IMR-90 (cell line): ENCODE measurements at regions not wholly inside any gene's neighbourhood (a gene's known extent, or its start where the extent isn't known, plus 50 kb on each side); places are given as distances from the start of the nearest gene placed in this dataset.

Experiments
- ATAC-seq: fragments of 200-7000 bp; cut with Tn5 transposase; 2 replicates; pipeline ENCODE4 v1.9.1; 2020; ENCODE audit warnings: low read depth, mild to moderate bottlenecking, moderate library complexity
- BruUV-seq: library from RNA; stranded (reverse); fragments of 400-500 nt; replicated peaks from 2 replicates; lab custom pipeline; 2021; lab: Mats Ljungman, UMichigan
- CTCF ChIA-PET: fragments of 300-600 bp; formaldehyde crosslinking; extraction: SDS; loops from one replicate; lab custom pipeline; 2021; ENCODE audit warnings: antibody characterized with exemption; lab: Yijun Ruan, JAX
- POLR2A ChIA-PET: fragments of 300-600 bp; sonication (Branson Sonifier 250); formaldehyde crosslinking; loops from one replicate; lab custom pipeline; 2022; ENCODE audit warnings: antibody characterized with exemption; ENCODE audit not compliant: unreplicated experiment; lab: Charles Lee
- DNase-seq: peaks from one replicate; pipeline ENCODE4 v3.0.0; 2013
- H2AFZ ChIP-seq: replicated peaks from 2 replicates; pipeline ENCODE3; 2013; ENCODE audit warnings: low read length, mild to moderate bottlenecking; ENCODE audit not compliant: poor library complexity
- H2AK5ac ChIP-seq: 2 replicates; pipeline ENCODE4 v1.6.1; 2013; ENCODE audit warnings: low read depth, low read length, inconsistent platforms
- H2AK9ac ChIP-seq: replicated peaks from 2 replicates; pipeline ENCODE3; 2013; ENCODE audit warnings: mild to moderate bottlenecking, low read depth, low read length, moderate library complexity; ENCODE audit not compliant: poor library complexity
- H2BK120ac ChIP-seq: 2 replicates; pipeline ENCODE4 v1.6.1; 2013; ENCODE audit warnings: low read depth, low read length, inconsistent platforms
- H2BK15ac ChIP-seq: 3 replicates; pipeline ENCODE4 v1.6.1; 2013; ENCODE audit warnings: low read depth, low read length, inconsistent platforms
- H2BK20ac ChIP-seq: 2 replicates; pipeline ENCODE4 v1.6.1; 2013; ENCODE audit warnings: low read depth, mild to moderate bottlenecking, inconsistent platforms, low read length, moderate library complexity
- H2BK5ac ChIP-seq: 2 replicates; pipeline ENCODE4 v1.6.1; 2013; ENCODE audit warnings: mild to moderate bottlenecking, low read depth, low read length, inconsistent platforms; ENCODE audit not compliant: poor library complexity, severe bottlenecking
- H3K14ac ChIP-seq: replicated peaks from 2 replicates; pipeline ENCODE4 v1.6.1; 2013; ENCODE audit warnings: low read depth, low read length, inconsistent platforms
- H3K18ac ChIP-seq: 2 replicates; pipeline ENCODE4 v1.6.1; 2013; ENCODE audit warnings: low read depth, low read length, control low read depth
- H3K23ac ChIP-seq: 2 replicates; pipeline ENCODE4 v1.6.1; 2013; ENCODE audit warnings: low read depth, low read length, inconsistent platforms
- H3K27ac ChIP-seq: 2 replicates; pipeline ENCODE4 v1.5.1; 2013; ENCODE audit warnings: mild to moderate bottlenecking, control low read depth, low read length; ENCODE audit not compliant: insufficient read depth
- H3K27me3 ChIP-seq: 2 replicates; pipeline ENCODE4 v1.6.1; 2013; ENCODE audit warnings: low read length; ENCODE audit not compliant: control insufficient read depth, insufficient read depth
- H3K36me3 ChIP-seq: 2 replicates; pipeline ENCODE4 v1.6.1; 2013; ENCODE audit warnings: low read length, mixed read lengths; ENCODE audit not compliant: control insufficient read depth, insufficient read depth
- H3K4ac ChIP-seq: 2 replicates; pipeline ENCODE4 v1.6.1; 2013; ENCODE audit warnings: low read depth, low read length, inconsistent platforms
- H3K4me1 ChIP-seq: 2 replicates; pipeline ENCODE4 v1.6.1; 2013; ENCODE audit warnings: low read length, mixed read lengths; ENCODE audit not compliant: control insufficient read depth, insufficient read depth
- H3K4me2 ChIP-seq: 2 replicates; pipeline ENCODE4 v1.6.1; 2013; ENCODE audit warnings: low read depth, mild to moderate bottlenecking, control low read depth, low read length, moderate library complexity
- H3K4me3 ChIP-seq: 2 replicates; pipeline ENCODE4 v1.5.1; 2013; ENCODE audit warnings: low read depth, mild to moderate bottlenecking, control low read depth, low read length, moderate library complexity; ENCODE audit not compliant: insufficient read depth
- H3K56ac ChIP-seq: 2 replicates; pipeline ENCODE4 v1.6.1; 2013; ENCODE audit warnings: low read length, inconsistent platforms; ENCODE audit not compliant: insufficient read depth; ENCODE audit errors: extremely low read depth
- H3K79me1 ChIP-seq, 2 experiments: 2 replicates each; pipeline ENCODE4 v1.6.1; 2013; ENCODE audit warnings: low read length in 2 of 2, inconsistent platforms in 1 of 2, low read depth in 1 of 2
- H3K9ac ChIP-seq: 2 replicates; pipeline ENCODE4 v1.6.1; 2013; ENCODE audit warnings: low read depth, low read length, control low read depth
- H3K9me1 ChIP-seq: 2 replicates; pipeline ENCODE4 v1.6.1; 2013; ENCODE audit warnings: low read length, inconsistent platforms; ENCODE audit not compliant: insufficient read depth
- H3K9me3 ChIP-seq: 2 replicates; pipeline ENCODE4 v1.6.1; 2013; ENCODE audit warnings: low read length; ENCODE audit not compliant: control insufficient read depth, insufficient read depth
- H4K20me1 ChIP-seq: 2 replicates; pipeline ENCODE4 v1.6.1; 2013; ENCODE audit warnings: low read length, inconsistent platforms; ENCODE audit not compliant: insufficient read depth
- H4K5ac ChIP-seq: 2 replicates; pipeline ENCODE4 v1.6.1; 2013; ENCODE audit warnings: mild to moderate bottlenecking, low read depth, low read length, control low read depth
- H4K8ac ChIP-seq, 2 experiments: 2 replicates each; pipeline ENCODE4 v1.6.1; 2013; ENCODE audit warnings: low read depth in 2 of 2, low read length in 2 of 2, control low read depth in 1 of 2, inconsistent platforms in 1 of 2
- H4K91ac ChIP-seq: 2 replicates; pipeline ENCODE4 v1.6.1; 2013; ENCODE audit warnings: low read depth, low read length, inconsistent platforms; ENCODE audit not compliant: insufficient read depth
- BHLHE40 ChIP-seq: fragments of 150-350 bp; IDR thresholded peaks from 2 replicates; pipeline ENCODE4 v1.6.1; 2016; ENCODE audit warnings: mild to moderate bottlenecking, low read depth, low read length
- ELK1 ChIP-seq: fragments of 150-350 bp; IDR thresholded peaks from 2 replicates; pipeline ENCODE4 v1.6.1; 2016; ENCODE audit warnings: low read depth, mild to moderate bottlenecking, low read length, moderate library complexity, borderline replicate concordance
- MAFK ChIP-seq: IDR thresholded peaks from 2 replicates; pipeline ENCODE4 v1.6.1; 2012; ENCODE audit warnings: low read depth, low read length, improper control_type of control experiment
- MXI1 ChIP-seq: IDR thresholded peaks from 2 replicates; pipeline ENCODE4 v1.6.1; 2012; ENCODE audit warnings: low read depth, mild to moderate bottlenecking, low read length, moderate library complexity, borderline replicate concordance
- RCOR1 ChIP-seq: IDR thresholded peaks from 2 replicates; pipeline ENCODE4 v1.6.1; 2012; ENCODE audit warnings: mild to moderate bottlenecking, low read length, improper control_type of control experiment; ENCODE audit not compliant: insufficient replicate concordance
- SMC3 ChIP-seq: fragments of 150-350 bp; IDR thresholded peaks from 2 replicates; pipeline ENCODE4 v1.6.1; 2016; ENCODE audit warnings: low read depth, mild to moderate bottlenecking, antibody characterized with exemption, low read length, moderate library complexity
- WGBS, 2 experiments: methylation state at CpG; one replicate each; pipeline versions ENCODE4 v1.1.5 to v1.1.7; 2013; ENCODE audit warnings: missing lambda C conversion rate in 2 of 2; ENCODE audit not compliant: insufficient read length in 1 of 2; ENCODE audit errors: extremely low coverage in 2 of 2; 5-methylcytosine and 5-hydroxymethylcytosine counted together
- dilution Hi-C: fragments of 300-500 bp; cut with HindIII; formaldehyde crosslinking; loops from one replicate; pipeline ENCODE4 v1.14.3; 2018; ENCODE audit warnings: low sequenced_read_pairs; ENCODE audit not compliant: unreplicated experiment
- in situ Hi-C: fragments of 300-500 bp; cut with MboI; formaldehyde crosslinking; loops from 3 replicates; pipeline ENCODE4 v1.14.3; 2019; ENCODE audit warnings: low sequenced_read_pairs, inconsistent platforms, mixed read lengths
- intact Hi-C: fragments of 100-400 bp; cut with micrococcal nuclease; formaldehyde crosslinking; loops from 2 replicates; pipeline ENCODE4 v1.10.0; 2022

- Histone ChIP-seq H2BK5ac (no peak overlapping the region), H3K36me3 (no peaks in the 10 kb centered on the region), H3K9ac (no peak overlapping the region), H3K14ac (no peak overlapping the region), H2AFZ (no peak overlapping the region), H2BK120ac (no peak overlapping the region), H3K79me1 (no peaks in the 10 kb centered on the region), H4K91ac (no peak overlapping the region), H2BK20ac (no peak overlapping the region), H3K9me3 (no peaks in the 10 kb centered on the region), H3K9me1 (no peaks in the 10 kb centered on the region), H3K27ac (no peak overlapping the region), H2BK15ac (no peak overlapping the region), H3K27me3 (peaks cover 3% of the 10 kb centered on the region; the same call in 1 of the 2 replicates), H3K4me1 (no peaks in the 10 kb centered on the region), H3K18ac (no peak overlapping the region), H3K4me2 (no peak overlapping the region), H3K4ac (no peak overlapping the region), H2AK9ac (no peak overlapping the region), H4K5ac (no peak overlapping the region), H2AK5ac (no peak overlapping the region), H3K23ac (no peak overlapping the region), H3K4me3 (no peak overlapping the region), H3K56ac (no peak overlapping the region), H4K20me1 (no peaks in the 10 kb centered on the region), H4K8ac (no peak overlapping the region)
- no TSS peak for BruUV-seq
- no CpG with 5 or more reads among the region's 3 CpGs for WGBS, 2 experiments
- ChIA-PET POLR2A (no interaction called here), CTCF (no interaction called here)
- intact Hi-C loops: no loop called here
- DNase-seq: no peak
- in situ Hi-C loops: no loop called here
- TF ChIP-seq BHLHE40 (no peak), ELK1 (no peak), RCOR1 (no peak), SMC3 (no peak), MAFK (no peak), MXI1 (no peak)
- dilution Hi-C loops: no loop called here
- no peak for ATAC-seq
These were observed 266.9 kb downstream of the RASSF9 start for GRCh38 chr12:85569261-85569660.
